Spleen (tissue), 7 donors: ENCODE measurements at regions not wholly inside any gene's neighbourhood (a gene's known extent, or its start where the extent isn't known, plus 50 kb on each side); places are given as distances from the start of the nearest gene placed in this dataset.

Experiments used
- POLR2AphosphoS5 ChIP-seq, 3 donors: sonication (generic); formaldehyde crosslinking; IDR thresholded peaks; one replicate each; pipeline ENCODE4 v1.5.1; 2017; ENCODE audit warnings: antibody characterized with exemption in 3 of 3
- TF ChIP-seq, protein P1 (sequence below), 11 experiments: fragments of 200-600 bp in 7 of 11; fragments of 450-650 bp in 4 of 11; sonication (generic) in 4 of 11; IDR thresholded peaks in 8 of 11; conservative IDR thresholded peaks in 3 of 11; 1 replicate in 7 of 11; 2 replicates in 4 of 11; pipeline versions ENCODE4 v1.4.0 to v1.8.0; 2016 to 2021; ENCODE audit warnings: antibody characterized with exemption in 11 of 11, inconsistent platforms in 4 of 11, mild to moderate bottlenecking in 1 of 11
- donor health status: DM: no; HTN: no; CAD: no; lungs with moderate emphysema.
- donor health status: DM: no; HTN: no; CAD: no.
- donor health status: DM: no; HTN: no; CAD: no.

DNA sequence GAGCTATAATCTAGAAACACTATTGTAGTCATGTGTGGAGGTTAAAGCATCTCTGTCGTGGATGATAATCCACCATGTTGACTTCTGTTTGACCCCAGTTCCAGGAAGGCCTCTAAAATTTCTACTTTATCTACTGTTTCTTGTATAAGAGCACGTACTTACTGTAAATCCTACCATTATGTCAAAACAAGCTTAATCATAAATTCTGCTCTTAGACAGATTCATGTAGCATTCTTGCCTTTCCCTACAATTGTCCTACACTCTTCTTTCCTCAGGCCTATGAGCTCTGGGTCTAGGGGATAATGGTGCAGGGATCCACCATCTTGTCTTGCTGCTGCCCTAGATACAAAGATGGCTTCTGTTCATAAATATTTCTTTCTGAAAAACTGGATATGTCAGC, 2594.3 kb downstream of the ARAP2 start:
- TF ChIP-seq, protein P1, sequence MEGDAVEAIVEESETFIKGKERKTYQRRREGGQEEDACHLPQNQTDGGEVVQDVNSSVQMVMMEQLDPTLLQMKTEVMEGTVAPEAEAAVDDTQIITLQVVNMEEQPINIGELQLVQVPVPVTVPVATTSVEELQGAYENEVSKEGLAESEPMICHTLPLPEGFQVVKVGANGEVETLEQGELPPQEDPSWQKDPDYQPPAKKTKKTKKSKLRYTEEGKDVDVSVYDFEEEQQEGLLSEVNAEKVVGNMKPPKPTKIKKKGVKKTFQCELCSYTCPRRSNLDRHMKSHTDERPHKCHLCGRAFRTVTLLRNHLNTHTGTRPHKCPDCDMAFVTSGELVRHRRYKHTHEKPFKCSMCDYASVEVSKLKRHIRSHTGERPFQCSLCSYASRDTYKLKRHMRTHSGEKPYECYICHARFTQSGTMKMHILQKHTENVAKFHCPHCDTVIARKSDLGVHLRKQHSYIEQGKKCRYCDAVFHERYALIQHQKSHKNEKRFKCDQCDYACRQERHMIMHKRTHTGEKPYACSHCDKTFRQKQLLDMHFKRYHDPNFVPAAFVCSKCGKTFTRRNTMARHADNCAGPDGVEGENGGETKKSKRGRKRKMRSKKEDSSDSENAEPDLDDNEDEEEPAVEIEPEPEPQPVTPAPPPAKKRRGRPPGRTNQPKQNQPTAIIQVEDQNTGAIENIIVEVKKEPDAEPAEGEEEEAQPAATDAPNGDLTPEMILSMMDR (IDR thresholded peaks at IDR 0.05 in 8 of 11, conservative IDR thresholded peaks at IDR 0.05 in 3 of 11) = no peak
- no peak for TF ChIP-seq POLR2AphosphoS5 (IDR thresholded peaks at IDR 0.05)
